T follicular helper cell (primary cell): ENCODE measurements at regions not wholly inside any gene's neighbourhood (a gene's known extent, or its start where the extent isn't known, plus 50 kb on each side); places are given as distances from the start of the nearest gene placed in this dataset.
"Not testable (repeated sequence)": the region's sequence is repeated elsewhere in the genome, so short reads cannot be mapped to it uniquely, and the experiment has no call there.

Experiments
- DNase-seq: peaks from one replicate; pipeline ENCODE4 v3.0.0-alpha.2; 2020; ENCODE audit warnings: low read depth

- DNase-seq = no peak
Observed at GRCh38 chr15:70398694-70399093, 301.0 kb upstream of the TLE3 start.

GRCh38 chr15:70396807-70397206, 299.1 kb upstream of the TLE3 start:
- no peak for DNase-seq

GRCh38 chr15:70395164-70395563, 297.4 kb upstream of the TLE3 start:
- no peak for DNase-seq

- DNase-seq = no peak
Observed at GRCh38 chr15:70390723-70391122, 293.0 kb upstream of the TLE3 start.

GRCh38 chr15:70387993-70388392, 290.3 kb upstream of the TLE3 start:
- no peak for DNase-seq

GRCh38 chr15:70387081-70387480, 289.4 kb upstream of the TLE3 start:
- DNase-seq = no peak

GRCh38 chr15:70385711-70386110, 288.0 kb upstream of the TLE3 start:
- no peak for DNase-seq

GRCh38 chr15:70385052-70385451, 287.3 kb upstream of the TLE3 start:
- DNase-seq = no peak

GRCh38 chr15:70383856-70384255, 286.1 kb upstream of the TLE3 start:
- DNase-seq = no peak

- DNase-seq = no peak
Observed at GRCh38 chr15:70382762-70383458, 285.2 kb upstream of the TLE3 start.

GRCh38 chr15:70382009-70382749, 284.5 kb upstream of the TLE3 start:
- no peak for DNase-seq

- DNase-seq = no peak
Observed at GRCh38 chr15:70379938-70380883, 282.5 kb upstream of the TLE3 start.

- no peak for DNase-seq
Observed at GRCh38 chr15:70379134-70379533, 281.4 kb upstream of the TLE3 start.

GRCh38 chr15:70378126-70379031, 280.7 kb upstream of the TLE3 start:
- no peak for DNase-seq

GRCh38 chr15:70376929-70377691, 279.4 kb upstream of the TLE3 start:
- DNase-seq = no peak

GRCh38 chr15:70376031-70376928, 278.6 kb upstream of the TLE3 start:
- DNase-seq = no peak

GRCh38 chr15:70375586-70375985, 277.9 kb upstream of the TLE3 start:
- DNase-seq = no peak

- no peak for DNase-seq
Observed at GRCh38 chr15:70375006-70375431, 277.3 kb upstream of the TLE3 start.

GRCh38 chr15:70374096-70374495, 276.4 kb upstream of the TLE3 start:
- DNase-seq = no peak

GRCh38 chr15:70373439-70373838, 275.7 kb upstream of the TLE3 start:
- not testable (repeated sequence) for DNase-seq
